ENCODE measurements at regions not wholly inside any gene's neighbourhood (a gene's known extent, or its start where the extent isn't known, plus 50 kb on each side); places are given as distances from the start of the nearest gene placed in this dataset.

DNA sequence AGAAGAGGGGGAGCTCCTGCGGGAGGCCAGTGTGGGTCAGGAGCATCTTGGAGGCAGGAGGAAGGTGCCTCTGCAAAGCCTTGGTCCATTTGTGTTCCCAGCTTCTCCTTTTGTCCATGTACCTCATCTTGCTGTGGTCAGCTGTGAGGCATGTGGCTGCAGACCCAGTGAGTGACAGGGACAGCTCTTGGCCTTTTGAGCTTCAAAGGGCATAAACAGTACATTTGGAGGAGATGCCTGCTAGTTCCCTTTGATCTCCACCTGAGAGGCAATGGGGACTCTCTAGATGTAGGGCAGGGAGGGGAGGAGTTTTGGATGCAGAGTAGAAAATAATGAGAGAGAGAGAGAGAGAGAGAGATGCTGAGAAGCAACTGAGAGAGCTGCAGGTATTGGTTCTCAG, 270.0 kb downstream of the TLE3 start:
- H2AFZ ChIP-seq (ENCODE audit: low read length): no peak overlapping the region
- H3K36me3 ChIP-seq (ENCODE audit: control insufficient read depth, insufficient read depth, low read length): no peaks in the 10 kb centered on the region

DNA sequence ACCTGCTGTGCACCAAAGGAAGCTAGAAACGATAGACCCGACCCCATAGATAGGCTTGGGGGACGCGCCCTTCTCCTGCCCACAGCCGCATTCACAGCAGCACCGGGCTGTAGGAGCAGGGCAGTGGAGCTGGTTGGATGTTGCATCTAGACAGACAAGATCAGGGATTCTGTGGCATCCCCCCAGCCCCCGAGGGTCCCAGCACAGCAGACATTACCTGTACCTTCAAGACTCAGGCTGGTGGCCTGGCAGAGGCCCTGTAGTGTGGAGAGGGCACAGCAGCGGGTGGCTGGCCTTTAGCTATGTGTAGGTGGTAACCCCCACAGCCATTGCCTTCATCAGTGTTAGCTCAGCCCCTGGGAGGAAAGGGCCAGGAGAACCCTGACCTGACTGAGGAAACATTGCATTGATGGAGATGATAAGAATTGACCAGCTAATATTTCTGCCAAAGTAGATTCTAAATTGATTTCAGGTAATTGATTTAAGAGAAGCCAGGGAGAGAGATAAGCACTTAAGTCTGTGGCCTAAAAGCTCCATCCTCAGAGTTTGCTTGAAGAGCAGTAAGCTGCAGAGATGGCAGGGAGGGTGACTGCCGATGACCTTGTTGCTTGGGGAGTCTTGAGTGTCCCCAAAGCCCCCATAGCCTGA, 269.4 kb downstream of the TLE3 start:
- H3K27ac ChIP-seq (ENCODE audit: insufficient read depth, low read length): no peak overlapping the region

More for the DNA sequence above, 270.0 kb downstream of the TLE3 start:
- H3K4me3 ChIP-seq (replicated peaks in 1 of 4; ENCODE audit: control extremely low read depth in 1 of 4, insufficient read depth in 1 of 4, low read depth in 3 of 4, low read length in 4 of 4): no peak overlapping the region
- no peak overlapping the region for H3K27ac ChIP-seq (ENCODE audit: insufficient read depth, low read length)
- H3K4me2 ChIP-seq (ENCODE audit: extremely low read depth, insufficient read depth, low read length): no peak overlapping the region
- no peaks in the 10 kb centered on the region for H4K20me1 ChIP-seq (ENCODE audit: control insufficient read depth, extremely low read depth, insufficient read depth, low read length)
- H3K4me1 ChIP-seq (ENCODE audit: control insufficient read depth, extremely low read depth, insufficient read depth, low read length): no peaks in the 10 kb centered on the region
- H3K27me3 ChIP-seq (ENCODE audit: control insufficient read depth, insufficient read depth, low read length): peaks cover 4% of the 10 kb centered on the region
- no peak for TF ChIP-seq EZH2 (IDR thresholded peaks at IDR 0.05; ENCODE audit: low read length, missing control alignments)
- TF ChIP-seq, protein P1, sequence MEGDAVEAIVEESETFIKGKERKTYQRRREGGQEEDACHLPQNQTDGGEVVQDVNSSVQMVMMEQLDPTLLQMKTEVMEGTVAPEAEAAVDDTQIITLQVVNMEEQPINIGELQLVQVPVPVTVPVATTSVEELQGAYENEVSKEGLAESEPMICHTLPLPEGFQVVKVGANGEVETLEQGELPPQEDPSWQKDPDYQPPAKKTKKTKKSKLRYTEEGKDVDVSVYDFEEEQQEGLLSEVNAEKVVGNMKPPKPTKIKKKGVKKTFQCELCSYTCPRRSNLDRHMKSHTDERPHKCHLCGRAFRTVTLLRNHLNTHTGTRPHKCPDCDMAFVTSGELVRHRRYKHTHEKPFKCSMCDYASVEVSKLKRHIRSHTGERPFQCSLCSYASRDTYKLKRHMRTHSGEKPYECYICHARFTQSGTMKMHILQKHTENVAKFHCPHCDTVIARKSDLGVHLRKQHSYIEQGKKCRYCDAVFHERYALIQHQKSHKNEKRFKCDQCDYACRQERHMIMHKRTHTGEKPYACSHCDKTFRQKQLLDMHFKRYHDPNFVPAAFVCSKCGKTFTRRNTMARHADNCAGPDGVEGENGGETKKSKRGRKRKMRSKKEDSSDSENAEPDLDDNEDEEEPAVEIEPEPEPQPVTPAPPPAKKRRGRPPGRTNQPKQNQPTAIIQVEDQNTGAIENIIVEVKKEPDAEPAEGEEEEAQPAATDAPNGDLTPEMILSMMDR (conservative IDR thresholded peaks at IDR 0.05 in 1 of 2, IDR thresholded peaks at IDR 0.05 in 1 of 2; ENCODE audit: low read depth in 1 of 2, low read length in 2 of 2): no peak
- DNase-seq (ENCODE audit: low read depth in 2 of 2): no peak
- no peak overlapping the region for H3K9ac ChIP-seq (ENCODE audit: insufficient read depth, low read length)
- H3K79me2 ChIP-seq (ENCODE audit: control insufficient read depth, insufficient read depth, low read length): no peaks in the 10 kb centered on the region
- H3K9me3 ChIP-seq (ENCODE audit: control insufficient read depth, insufficient read depth, low read depth, low read length): no peaks in the 10 kb centered on the region

DNA sequence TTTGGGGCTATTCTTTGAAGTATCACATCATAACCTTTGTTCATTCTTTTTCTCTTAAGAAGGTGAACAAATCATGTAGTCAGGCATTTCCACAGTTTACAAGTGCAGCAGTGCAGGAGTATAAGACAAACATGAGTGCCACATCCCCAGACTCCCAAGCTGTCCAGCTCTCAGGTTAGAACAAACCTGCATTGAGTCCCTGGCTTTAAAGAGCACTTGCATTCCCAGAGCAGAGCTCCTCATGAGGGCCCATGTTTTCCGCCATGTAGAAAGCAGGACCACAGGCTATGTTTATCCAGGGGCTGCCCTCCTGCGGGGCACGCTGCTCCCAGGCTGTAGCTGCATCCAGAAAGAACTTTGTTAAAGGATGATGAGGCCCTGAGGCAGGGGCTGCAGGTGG, 267.7 kb downstream of the TLE3 start:
- DNase-seq (ENCODE audit: low read depth in 2 of 2): no peak

More for the DNA sequence above, 269.4 kb downstream of the TLE3 start:
- H4K20me1 ChIP-seq (ENCODE audit: control insufficient read depth, extremely low read depth, insufficient read depth, low read length): no peaks in the 10 kb centered on the region
- H3K36me3 ChIP-seq (ENCODE audit: control insufficient read depth, insufficient read depth, low read length): no peaks in the 10 kb centered on the region
- no peak overlapping the region for H3K4me2 ChIP-seq (ENCODE audit: extremely low read depth, insufficient read depth, low read length)
- H3K9me3 ChIP-seq (ENCODE audit: control insufficient read depth, insufficient read depth, low read depth, low read length): no peaks in the 10 kb centered on the region
- no peak for DNase-seq (ENCODE audit: low read depth in 2 of 2)
- no peak overlapping the region for H2AFZ ChIP-seq (ENCODE audit: low read length)
- H3K9ac ChIP-seq (ENCODE audit: insufficient read depth, low read length): no peak overlapping the region
- H3K79me2 ChIP-seq (ENCODE audit: control insufficient read depth, insufficient read depth, low read length): no peaks in the 10 kb centered on the region
- no peaks in the 10 kb centered on the region for H3K4me1 ChIP-seq (ENCODE audit: control insufficient read depth, extremely low read depth, insufficient read depth, low read length)
- H3K27me3 ChIP-seq (ENCODE audit: control insufficient read depth, insufficient read depth, low read length): peaks cover 6% of the 10 kb centered on the region
- TF ChIP-seq EZH2 (IDR thresholded peaks at IDR 0.05; ENCODE audit: low read length, missing control alignments): no peak
- TF ChIP-seq, protein P1 (conservative IDR thresholded peaks at IDR 0.05 in 1 of 2, IDR thresholded peaks at IDR 0.05 in 1 of 2; ENCODE audit: low read depth in 1 of 2, low read length in 2 of 2): no peak
- no peak overlapping the region for H3K4me3 ChIP-seq (replicated peaks in 1 of 4; ENCODE audit: control extremely low read depth in 1 of 4, insufficient read depth in 1 of 4, low read depth in 3 of 4, low read length in 4 of 4)

More for the DNA sequence above, 267.7 kb downstream of the TLE3 start:
- H3K4me2 ChIP-seq (ENCODE audit: extremely low read depth, insufficient read depth, low read length): no peak overlapping the region
- no peaks in the 10 kb centered on the region for H3K9me3 ChIP-seq (ENCODE audit: control insufficient read depth, insufficient read depth, low read depth, low read length)
- no peak overlapping the region for H3K27ac ChIP-seq (ENCODE audit: insufficient read depth, low read length)
- no peaks in the 10 kb centered on the region for H4K20me1 ChIP-seq (ENCODE audit: control insufficient read depth, extremely low read depth, insufficient read depth, low read length)
- no peaks in the 10 kb centered on the region for H3K4me1 ChIP-seq (ENCODE audit: control insufficient read depth, extremely low read depth, insufficient read depth, low read length)
- H3K4me3 ChIP-seq (replicated peaks in 1 of 4; ENCODE audit: control extremely low read depth in 1 of 4, insufficient read depth in 1 of 4, low read depth in 3 of 4, low read length in 4 of 4): no peak overlapping the region
- peaks cover 7% of the 10 kb centered on the region for H3K27me3 ChIP-seq (ENCODE audit: control insufficient read depth, insufficient read depth, low read length)
- H3K9ac ChIP-seq (ENCODE audit: insufficient read depth, low read length): no peak overlapping the region
- H2AFZ ChIP-seq (ENCODE audit: low read length): no peak overlapping the region
- H3K36me3 ChIP-seq (ENCODE audit: control insufficient read depth, insufficient read depth, low read length): no peaks in the 10 kb centered on the region
- H3K79me2 ChIP-seq (ENCODE audit: control insufficient read depth, insufficient read depth, low read length): no peaks in the 10 kb centered on the region
- no peak for TF ChIP-seq EZH2 (IDR thresholded peaks at IDR 0.05; ENCODE audit: low read length, missing control alignments)
- TF ChIP-seq, protein P1 (conservative IDR thresholded peaks at IDR 0.05 in 1 of 2, IDR thresholded peaks at IDR 0.05 in 1 of 2; ENCODE audit: low read depth in 1 of 2, low read length in 2 of 2): no peak
